Panc1 (cell line): ENCODE measurements at regions not wholly inside any gene's neighbourhood (a gene's known extent, or its start where the extent isn't known, plus 50 kb on each side); places are given as distances from the start of the nearest gene placed in this dataset.
"Not testable (repeated sequence)": the region's sequence is repeated elsewhere in the genome, so short reads cannot be mapped to it uniquely, and the experiment has no call there.

Experiments used
- POLR2AphosphoS5 ChIP-seq: IDR thresholded peaks from 2 replicates; pipeline ENCODE4 v1.6.1; 2012; ENCODE audit warnings: mild to moderate bottlenecking, low read depth, low read length, moderate library complexity
- REST ChIP-seq, 2 experiments: IDR thresholded peaks; 2 replicates each; pipeline ENCODE4 v1.6.1; 2011 to 2012; ENCODE audit warnings: low read depth in 2 of 2, control low read depth in 1 of 2, low read length in 1 of 2, mild to moderate bottlenecking in 1 of 2, moderate library complexity in 1 of 2; ENCODE audit not compliant: insufficient read depth in 1 of 2
- SIN3A ChIP-seq: IDR thresholded peaks from 2 replicates; pipeline ENCODE4 v1.6.1; 2012; ENCODE audit warnings: low read depth, mild to moderate bottlenecking, low read length, moderate library complexity, borderline replicate concordance; ENCODE audit not compliant: insufficient read depth
- TCF7L2 ChIP-seq: IDR thresholded peaks from 2 replicates; pipeline ENCODE4 v1.6.1; 2011; ENCODE audit warnings: mild to moderate bottlenecking, low read depth, low read length, inconsistent platforms
- TF ChIP-seq, protein P1 (sequence below): fragments of 450-650 bp; IDR thresholded peaks from 2 replicates; pipeline ENCODE4 v1.5.1; 2017; ENCODE audit warnings: mild to moderate bottlenecking

GRCh38 chr21:5091274-5091673, 5430.1 kb upstream of the TPTE start:
- TF ChIP-seq, protein P1, sequence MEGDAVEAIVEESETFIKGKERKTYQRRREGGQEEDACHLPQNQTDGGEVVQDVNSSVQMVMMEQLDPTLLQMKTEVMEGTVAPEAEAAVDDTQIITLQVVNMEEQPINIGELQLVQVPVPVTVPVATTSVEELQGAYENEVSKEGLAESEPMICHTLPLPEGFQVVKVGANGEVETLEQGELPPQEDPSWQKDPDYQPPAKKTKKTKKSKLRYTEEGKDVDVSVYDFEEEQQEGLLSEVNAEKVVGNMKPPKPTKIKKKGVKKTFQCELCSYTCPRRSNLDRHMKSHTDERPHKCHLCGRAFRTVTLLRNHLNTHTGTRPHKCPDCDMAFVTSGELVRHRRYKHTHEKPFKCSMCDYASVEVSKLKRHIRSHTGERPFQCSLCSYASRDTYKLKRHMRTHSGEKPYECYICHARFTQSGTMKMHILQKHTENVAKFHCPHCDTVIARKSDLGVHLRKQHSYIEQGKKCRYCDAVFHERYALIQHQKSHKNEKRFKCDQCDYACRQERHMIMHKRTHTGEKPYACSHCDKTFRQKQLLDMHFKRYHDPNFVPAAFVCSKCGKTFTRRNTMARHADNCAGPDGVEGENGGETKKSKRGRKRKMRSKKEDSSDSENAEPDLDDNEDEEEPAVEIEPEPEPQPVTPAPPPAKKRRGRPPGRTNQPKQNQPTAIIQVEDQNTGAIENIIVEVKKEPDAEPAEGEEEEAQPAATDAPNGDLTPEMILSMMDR: not testable (repeated sequence)
- TF ChIP-seq SIN3A; REST (IDR thresholded peaks at IDR 0.05; ENCODE audit: insufficient read depth in 1 of 2, low read depth in 2 of 2, low read length in 1 of 2); POLR2AphosphoS5; TCF7L2: not testable (repeated sequence)
